ENCODE measurements at regions not wholly inside any gene's neighbourhood (a gene's known extent, or its start where the extent isn't known, plus 50 kb on each side); places are given as distances from the start of the nearest gene placed in this dataset.
A peak's percentile ranks its signal among the peaks of the same experiment; 100 is the strongest.
"Not testable (repeated sequence)": the region's sequence is repeated elsewhere in the genome, so short reads cannot be mapped to it uniquely, and the experiment has no call there.

GRCh38 chr12:68398689-68399088, 66.5 kb upstream of the MDM1 start:
- peak; percentile 67; the same call in 1 of the 2 replicates for TF ChIP-seq ZNF146 (tag by site-specific recombination; IDR thresholded peaks at IDR 0.05)
- CTCF ChIA-PET; H3K9me3 ChIP-seq (ENCODE audit: control insufficient read depth, insufficient read depth, low read depth, low read length); H3K4me3 ChIP-seq (ENCODE audit: low read depth, low read length); H3K27ac ChIP-seq (ENCODE audit: extremely low read depth, low read depth, low read length); POLR2A ChIA-PET; H3K4me1 ChIP-seq (ENCODE audit: control insufficient read depth, insufficient read depth, low read length); H3K36me3 ChIP-seq (ENCODE audit: control insufficient read depth in 2 of 2, insufficient read depth in 1 of 2, low read length in 2 of 2): not testable (repeated sequence)

- Histone ChIP-seq H3K4me3 (ENCODE audit: low read depth, low read length) (no peak overlapping the region), H3K36me3 (ENCODE audit: control insufficient read depth in 2 of 2, insufficient read depth in 1 of 2, low read length in 2 of 2) (no peaks in the 10 kb centered on the region), H3K27ac (ENCODE audit: extremely low read depth, low read depth, low read length) (no peak overlapping the region), H3K9me3 (ENCODE audit: control insufficient read depth, insufficient read depth, low read depth, low read length) (no peaks in the 10 kb centered on the region), H3K4me1 (ENCODE audit: control insufficient read depth, insufficient read depth, low read length) (no peaks in the 10 kb centered on the region)
- CTCF ChIA-PET, result interaction anchor here (1.2 kb wide), 1 partner anchor 9 kb away, joined by 3 read pairs; no protein-coding TSS in a partner anchor
- POLR2A ChIA-PET, result no interaction called here
- TF ChIP-seq TRIM28 (IDR thresholded peaks at IDR 0.05; ENCODE audit: borderline replicate concordance, low read length), result no peak
- 0 out of 2 replicates have a peak, but pooled peaks have one; percentile 45 for TF ChIP-seq ZNF10 (tag by site-specific recombination; IDR thresholded peaks at IDR 0.05)
- TF ChIP-seq ZSCAN16 (tag by site-specific recombination; IDR thresholded peaks at IDR 0.05), result peak; percentile 76; the same call in 1 of the 2 replicates
- peak; percentile 74 for TF ChIP-seq GLIS1 (tag by site-specific recombination; IDR thresholded peaks at IDR 0.05)
- TF ChIP-seq OSR2 (tag by site-specific recombination; IDR thresholded peaks at IDR 0.05), result peak; percentile 22; the same call in 1 of the 2 replicates
These were observed 68.2 kb upstream of the MDM1 start for GRCh38 chr12:68400226-68400829.

- Histone ChIP-seq H3K36me3 (ENCODE audit: control insufficient read depth in 2 of 2, insufficient read depth in 1 of 2, low read length in 2 of 2) (no peaks in the 10 kb centered on the region), H3K4me1 (ENCODE audit: control insufficient read depth, insufficient read depth, low read length) (no peaks in the 10 kb centered on the region), H3K9me3 (ENCODE audit: control insufficient read depth, insufficient read depth, low read depth, low read length) (no peaks in the 10 kb centered on the region), H3K27ac (ENCODE audit: extremely low read depth, low read depth, low read length) (no peak overlapping the region), H3K4me3 (ENCODE audit: low read depth, low read length) (no peak overlapping the region)
- CTCF ChIA-PET, result interaction anchor here (1.2 kb wide), 1 partner anchor 12 kb away, joined by 3 read pairs; no protein-coding TSS in a partner anchor
- no peak for TF ChIP-seq ZNF433 (tag by site-specific recombination; IDR thresholded peaks at IDR 0.05; ENCODE audit: low read depth)
- no peak for TF ChIP-seq ZNF701 (tag by site-specific recombination; IDR thresholded peaks at IDR 0.05)
- no peak for TF ChIP-seq KLF16 (tag by site-specific recombination; IDR thresholded peaks at IDR 0.05)
- TF ChIP-seq ELK4 (IDR thresholded peaks at IDR 0.05; ENCODE audit: borderline replicate concordance, low read depth, low read length), result no peak
- POLR2A ChIA-PET, result no interaction called here
These were observed 70.3 kb upstream of the MDM1 start for GRCh38 chr12:68402422-68402821.

GRCh38 chr12:68403296-68403695, 71.1 kb upstream of the MDM1 start:
- Histone ChIP-seq H3K36me3 (ENCODE audit: control insufficient read depth in 2 of 2, insufficient read depth in 1 of 2, low read length in 2 of 2) (no peaks in the 10 kb centered on the region), H3K27ac (ENCODE audit: extremely low read depth, low read depth, low read length) (no peak overlapping the region)
- TF ChIP-seq YY2 (tag by site-specific recombination; IDR thresholded peaks at IDR 0.05), result no peak
- TF ChIP-seq ZNF600 (tag by site-specific recombination; IDR thresholded peaks at IDR 0.05), result no peak
- no peak for TF ChIP-seq ZSCAN5A (tag by site-specific recombination; IDR thresholded peaks at IDR 0.05)
- TF ChIP-seq ZNF350 (tag by site-specific recombination; IDR thresholded peaks at IDR 0.05), result no peak
- no peak for TF ChIP-seq ZNF837 (tag by site-specific recombination; IDR thresholded peaks at IDR 0.05)
- TF ChIP-seq AEBP2 (tag by site-specific recombination; IDR thresholded peaks at IDR 0.05; ENCODE audit: borderline replicate concordance), result no peak
- TF ChIP-seq PRDM6 (tag by site-specific recombination; IDR thresholded peaks at IDR 0.05), result no peak
- no peak for TF ChIP-seq ZNF510 (tag by site-specific recombination; IDR thresholded peaks at IDR 0.05; ENCODE audit: insufficient replicate concordance)
- no peak for TF ChIP-seq ZNF558 (tag by site-specific recombination; IDR thresholded peaks at IDR 0.05)
- TF ChIP-seq FEZF1 (tag by site-specific recombination; IDR thresholded peaks at IDR 0.05), result no peak
- no peak for TF ChIP-seq ZNF555 (tag by site-specific recombination; conservative IDR thresholded peaks at IDR 0.05)
- no peak for TF ChIP-seq ZNF362 (tag by site-specific recombination; IDR thresholded peaks at IDR 0.05)

More at GRCh38 chr12:68403296-68403695, 71.1 kb upstream of the MDM1 start:
- no peaks in the 10 kb centered on the region for H3K9me3 ChIP-seq (ENCODE audit: control insufficient read depth, insufficient read depth, low read depth, low read length)
- POLR2A ChIA-PET, result no interaction called here
- H3K4me1 ChIP-seq (ENCODE audit: control insufficient read depth, insufficient read depth, low read length), result no peaks in the 10 kb centered on the region
- CTCF ChIA-PET, result interaction anchor here (0.6 kb wide), 1 partner anchor 587 kb away, joined by 3 read pairs; no protein-coding TSS in a partner anchor
- no peak overlapping the region for H3K4me3 ChIP-seq (ENCODE audit: low read depth, low read length)

All from HEK293 (cell line).